Right hindlimb (tissue), 1 donor: ENCODE measurements at regions not wholly inside any gene's neighbourhood (a gene's known extent, or its start where the extent isn't known, plus 50 kb on each side); places are given as distances from the start of the nearest gene placed in this dataset.
"Not testable (repeated sequence)": the region's sequence is repeated elsewhere in the genome, so short reads cannot be mapped to it uniquely, and the experiment has no call there.

ENCODE experiments used
- DNase-seq: peaks from one replicate; pipeline ENCODE4 v3.0.0-alpha.2; 2018

DNA sequence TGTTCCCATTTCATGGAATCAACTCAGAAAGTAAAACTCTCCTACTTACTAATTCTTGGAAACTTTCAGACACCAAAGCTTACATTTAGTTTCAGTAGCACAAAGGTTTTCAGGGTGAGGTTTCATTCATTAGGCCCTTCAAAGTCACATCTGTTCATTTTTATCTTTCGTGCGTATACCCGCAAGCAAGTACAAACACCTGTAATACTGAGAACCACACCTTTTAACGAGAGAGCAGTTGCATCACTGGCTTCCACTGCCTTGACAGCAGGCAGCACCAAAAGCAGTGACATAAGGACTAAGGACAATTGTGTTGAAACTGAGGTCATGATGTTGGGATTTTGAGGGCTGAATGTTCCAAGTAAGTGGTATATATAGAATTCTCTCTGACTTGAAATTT is 60.5 kb downstream of the GOLGA6L22 start:
- not testable (repeated sequence) for DNase-seq

DNA sequence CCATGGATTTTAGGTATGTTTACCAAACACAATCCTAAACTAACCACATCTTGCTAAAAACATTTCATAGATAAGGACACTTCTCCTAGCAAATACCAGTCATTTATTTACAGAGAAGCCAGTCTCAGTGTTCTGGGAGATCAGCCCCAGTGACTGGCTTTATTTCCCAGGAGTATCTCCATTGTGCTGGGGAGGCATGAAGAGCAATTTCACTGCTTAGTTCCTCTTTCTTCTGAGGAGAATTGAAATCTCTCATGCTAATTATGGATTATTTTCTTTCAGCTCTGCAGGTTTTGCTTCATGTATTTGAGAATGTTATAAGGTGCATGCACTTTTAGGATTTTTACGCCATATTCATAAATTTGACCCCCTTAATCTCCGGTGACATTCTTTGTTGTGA is 67.8 kb downstream of the GOLGA6L22 start:
- not testable (repeated sequence) for DNase-seq

DNA sequence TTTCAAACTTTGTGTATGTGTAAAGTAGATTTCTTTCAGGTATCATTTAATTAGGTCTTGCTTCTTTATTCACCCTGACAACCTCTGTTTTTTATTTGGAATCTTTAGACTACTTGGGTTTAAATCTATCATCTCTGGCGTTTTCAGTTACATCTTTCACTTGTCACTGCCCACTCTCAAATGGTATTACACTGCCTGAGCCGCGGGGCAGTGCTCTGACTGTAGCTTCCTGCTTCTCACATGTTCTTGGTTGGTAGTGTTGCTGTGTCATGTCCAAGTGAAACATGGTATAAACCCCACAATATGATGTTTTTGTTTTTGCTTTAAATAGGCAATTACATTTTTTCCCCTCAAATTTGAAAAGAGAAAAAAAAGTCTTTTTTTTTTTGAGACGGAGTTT is 68.3 kb downstream of the GOLGA6L22 start:
- DNase-seq: not testable (repeated sequence)

DNA sequence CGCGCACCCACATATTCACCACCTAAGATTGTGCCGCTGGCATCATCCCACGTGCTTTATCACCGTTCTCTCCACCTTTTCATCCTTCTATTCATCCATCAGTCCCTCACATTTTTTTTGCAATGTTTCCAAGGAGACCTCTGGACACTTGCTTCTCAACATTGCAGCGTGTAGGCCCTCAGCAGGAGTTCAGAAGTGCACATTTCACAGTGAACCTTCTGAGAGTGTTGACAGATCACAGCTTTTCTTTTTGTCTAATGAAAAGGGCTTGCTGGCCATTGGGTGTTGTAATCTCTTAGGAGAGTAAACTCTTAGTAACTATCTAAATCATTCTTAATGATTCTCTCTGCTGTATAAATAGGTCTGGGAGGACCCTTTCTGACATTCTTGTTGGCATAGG is 70.5 kb downstream of the GOLGA6L22 start:
- not testable (repeated sequence) for DNase-seq

DNA sequence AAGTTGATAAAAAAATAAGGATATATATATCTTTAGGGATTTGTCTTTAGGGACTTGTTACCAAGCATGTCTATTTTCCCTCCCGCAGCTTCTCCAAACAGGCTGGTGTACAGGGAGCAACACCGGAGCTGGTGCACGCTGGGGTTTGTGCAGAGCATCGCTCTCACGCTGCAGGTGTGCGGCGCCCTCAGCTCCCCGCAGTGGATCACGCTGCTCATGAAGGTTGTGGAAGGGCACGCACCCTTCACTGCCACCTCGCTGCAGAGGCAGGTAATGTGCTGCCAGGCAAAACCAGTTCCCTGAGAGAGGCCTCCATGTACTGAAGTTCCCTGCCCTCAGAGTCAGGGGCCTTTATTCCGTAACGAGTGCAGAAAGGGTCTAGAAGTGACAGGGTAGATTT is 101.0 kb downstream of the GOLGA6L22 start:
- DNase-seq: not testable (repeated sequence)

DNA sequence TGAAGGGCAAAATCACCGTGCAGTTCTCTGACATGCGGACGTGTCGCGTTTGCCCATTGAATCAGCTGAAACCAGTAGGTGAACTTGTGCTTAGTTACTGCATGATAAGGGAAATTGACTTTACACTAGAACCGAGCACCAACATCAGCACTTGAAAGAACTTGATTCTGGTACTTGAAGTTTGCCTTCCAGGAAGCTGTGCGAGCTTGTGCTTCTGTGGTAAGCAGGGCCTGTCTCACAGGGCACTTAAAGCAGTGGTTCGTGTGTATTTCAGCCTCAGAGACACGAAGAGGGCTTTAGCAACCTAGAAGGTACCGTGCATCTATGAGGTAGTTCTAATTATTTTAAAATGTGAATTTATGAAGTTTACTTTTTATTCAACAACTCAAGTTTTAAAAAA is 103.0 kb downstream of the GOLGA6L22 start:
- DNase-seq: not testable (repeated sequence)

DNA sequence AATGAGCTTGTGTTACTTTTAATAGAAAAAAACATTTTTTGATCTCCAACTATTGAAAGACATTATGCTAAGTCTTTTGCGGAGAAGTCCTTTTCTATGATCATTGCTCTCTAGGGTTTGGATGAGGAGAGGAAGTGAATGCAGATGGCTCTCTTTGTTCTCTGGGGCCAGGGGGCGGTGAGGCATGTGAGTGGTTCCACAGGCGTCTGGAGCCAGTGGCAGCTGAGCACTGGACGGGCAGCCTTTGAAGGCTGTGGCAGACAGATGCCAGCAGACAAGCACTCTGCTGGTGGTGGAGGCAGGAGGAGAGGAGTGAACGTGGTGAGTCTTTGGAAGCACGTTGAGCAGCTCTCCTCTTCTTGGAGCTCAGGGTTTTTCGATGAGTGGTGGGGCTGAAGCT is 107.8 kb downstream of the GOLGA6L22 start:
- not testable (repeated sequence) for DNase-seq

DNA sequence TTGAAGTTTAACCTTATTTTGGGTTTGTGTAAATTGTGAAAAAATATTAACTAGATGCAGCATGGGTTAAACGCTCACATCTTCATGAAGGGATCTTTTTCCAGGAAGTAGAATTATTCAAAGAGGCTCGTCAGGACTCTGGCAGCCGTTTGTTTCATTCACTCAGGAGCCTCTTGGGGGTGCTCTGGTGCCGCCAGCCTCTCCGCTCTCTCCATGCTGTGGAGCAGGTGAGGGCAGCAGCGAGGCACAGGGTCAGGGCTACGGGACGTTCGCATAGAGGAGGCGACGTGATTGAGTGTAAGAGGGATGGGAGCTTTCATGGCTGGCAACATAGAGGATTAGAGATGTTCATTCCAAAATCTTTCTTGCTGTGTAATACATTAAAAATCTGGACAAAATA is 110.8 kb downstream of the GOLGA6L22 start:
- DNase-seq: not testable (repeated sequence)

DNA sequence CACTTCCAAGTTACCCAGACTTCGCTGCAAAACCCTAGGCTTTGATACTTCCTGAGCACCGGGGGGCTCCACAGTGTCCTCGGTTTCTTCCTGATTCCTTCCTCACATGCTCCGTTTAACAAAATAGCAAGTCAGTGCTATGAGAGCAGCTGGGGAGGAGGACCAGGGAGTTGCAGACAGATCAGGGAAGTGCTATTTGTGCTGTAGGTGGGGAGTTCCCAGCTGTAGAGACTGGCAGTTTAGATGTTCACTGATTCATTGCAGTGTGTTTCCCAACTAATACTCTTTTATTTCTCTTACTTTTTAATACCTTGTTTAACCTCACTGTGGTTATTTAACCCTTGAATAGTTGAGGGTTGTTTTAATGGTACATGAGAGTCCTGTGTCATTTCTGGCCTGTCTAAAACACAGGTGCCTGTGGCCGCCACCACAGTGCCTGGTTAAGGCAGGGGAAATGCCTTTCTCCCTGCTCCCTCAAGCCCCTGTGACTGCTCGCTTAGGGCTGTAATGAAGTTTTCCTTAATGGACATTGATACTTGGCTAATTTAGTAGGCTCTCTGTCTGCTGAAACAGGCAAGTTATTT is 113.5 kb downstream of the GOLGA6L22 start:
- not testable (repeated sequence) for DNase-seq

DNA sequence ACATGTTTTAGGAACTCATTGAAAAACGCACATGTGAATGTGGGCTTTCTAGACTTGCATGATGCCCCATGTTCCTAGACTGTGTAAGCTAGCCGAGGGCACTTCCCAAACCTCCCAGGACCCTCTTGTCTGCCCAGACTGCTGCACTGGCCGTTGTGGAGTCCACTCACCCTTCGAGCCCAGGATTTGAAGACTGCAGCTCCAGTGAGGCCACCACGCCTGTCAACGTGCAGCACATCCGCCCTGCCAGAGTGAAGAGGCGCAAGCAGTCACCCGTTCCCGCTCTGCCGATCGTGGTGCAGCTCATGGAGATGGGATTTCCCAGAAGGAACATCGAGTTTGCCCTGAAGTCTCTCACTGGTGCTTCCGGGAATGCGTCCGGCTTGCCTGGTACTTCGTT is 114.1 kb downstream of the GOLGA6L22 start:
- not testable (repeated sequence) for DNase-seq

DNA sequence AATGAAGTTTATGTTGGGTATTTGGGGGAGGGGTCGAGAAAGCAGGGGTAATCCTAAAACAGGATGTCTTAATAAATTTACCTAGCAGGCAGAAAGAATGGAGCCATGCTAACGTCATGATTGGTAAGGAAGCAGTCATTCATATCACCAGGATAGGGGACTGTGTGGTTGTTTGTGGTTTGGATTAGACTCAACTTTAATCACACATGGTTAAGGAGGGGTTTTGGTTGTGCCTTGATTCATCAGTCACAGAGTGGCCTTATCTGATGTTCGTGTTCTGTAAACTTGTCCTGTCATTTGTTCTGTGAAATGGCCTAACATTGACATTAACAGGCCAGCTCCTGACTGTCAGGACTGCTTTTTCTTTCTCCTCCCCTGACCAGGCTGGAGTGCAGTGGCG is 119.1 kb downstream of the GOLGA6L22 start:
- DNase-seq: not testable (repeated sequence)

DNA sequence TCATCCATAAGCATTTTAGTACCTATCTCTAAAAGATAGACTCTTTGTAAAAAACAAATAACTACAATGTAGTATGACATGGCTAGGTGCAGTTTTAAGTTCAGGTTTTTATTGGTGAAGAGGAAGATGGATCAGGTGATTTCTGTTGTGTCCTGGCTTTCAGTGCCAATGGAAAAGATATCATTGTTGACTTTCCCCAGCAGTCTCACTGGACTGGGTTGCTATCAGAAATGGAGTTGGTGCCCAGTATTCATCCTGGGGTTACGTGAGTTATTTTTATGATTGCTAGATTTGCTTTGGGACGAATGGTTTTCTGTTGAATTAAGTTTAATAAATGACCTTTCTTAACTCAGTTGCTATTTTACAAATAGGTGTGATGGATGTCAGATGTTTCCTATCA is 120.5 kb downstream of the GOLGA6L22 start:
- not testable (repeated sequence) for DNase-seq

DNA sequence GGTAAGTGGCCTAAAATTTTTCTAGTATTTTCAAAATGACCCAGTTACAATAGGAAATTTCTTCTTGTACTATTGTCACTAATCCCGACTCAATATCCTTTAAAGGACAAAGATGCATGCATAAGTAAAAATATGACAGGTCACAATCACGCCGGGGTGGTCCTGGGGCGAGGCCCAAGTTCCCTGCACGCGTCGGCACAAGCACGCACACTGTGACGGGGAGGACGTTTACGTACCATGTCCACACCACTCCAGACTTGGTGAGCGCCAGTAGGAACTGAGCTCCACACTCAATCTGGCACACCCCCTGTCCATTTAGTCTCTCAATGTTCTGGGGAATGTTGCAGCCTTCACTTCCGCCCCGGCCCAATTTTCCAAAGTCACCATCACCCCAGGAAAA is 128.7 kb downstream of the GOLGA6L22 start:
- DNase-seq: not testable (repeated sequence)

DNA sequence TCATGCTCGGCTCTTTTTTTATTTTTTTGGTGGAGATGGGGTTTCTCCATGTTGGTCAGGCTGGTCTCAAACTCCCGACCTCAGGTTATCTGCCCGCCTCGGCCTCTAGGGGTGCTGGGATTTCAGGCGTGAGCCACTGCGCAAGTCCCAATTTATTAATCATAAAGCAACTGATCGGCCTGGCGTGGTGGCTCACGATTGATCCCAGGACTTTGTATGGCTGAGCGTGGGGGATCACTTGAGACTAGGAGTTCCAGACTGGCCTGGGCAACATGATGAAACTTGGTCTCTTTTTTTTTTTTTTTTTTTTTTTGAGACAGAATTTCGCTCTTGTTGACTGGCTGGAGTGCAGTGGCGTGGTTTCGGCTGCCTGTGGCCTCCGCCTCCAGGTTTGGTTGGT is 139.8 kb downstream of the GOLGA6L22 start:
- DNase-seq: not testable (repeated sequence)

DNA sequence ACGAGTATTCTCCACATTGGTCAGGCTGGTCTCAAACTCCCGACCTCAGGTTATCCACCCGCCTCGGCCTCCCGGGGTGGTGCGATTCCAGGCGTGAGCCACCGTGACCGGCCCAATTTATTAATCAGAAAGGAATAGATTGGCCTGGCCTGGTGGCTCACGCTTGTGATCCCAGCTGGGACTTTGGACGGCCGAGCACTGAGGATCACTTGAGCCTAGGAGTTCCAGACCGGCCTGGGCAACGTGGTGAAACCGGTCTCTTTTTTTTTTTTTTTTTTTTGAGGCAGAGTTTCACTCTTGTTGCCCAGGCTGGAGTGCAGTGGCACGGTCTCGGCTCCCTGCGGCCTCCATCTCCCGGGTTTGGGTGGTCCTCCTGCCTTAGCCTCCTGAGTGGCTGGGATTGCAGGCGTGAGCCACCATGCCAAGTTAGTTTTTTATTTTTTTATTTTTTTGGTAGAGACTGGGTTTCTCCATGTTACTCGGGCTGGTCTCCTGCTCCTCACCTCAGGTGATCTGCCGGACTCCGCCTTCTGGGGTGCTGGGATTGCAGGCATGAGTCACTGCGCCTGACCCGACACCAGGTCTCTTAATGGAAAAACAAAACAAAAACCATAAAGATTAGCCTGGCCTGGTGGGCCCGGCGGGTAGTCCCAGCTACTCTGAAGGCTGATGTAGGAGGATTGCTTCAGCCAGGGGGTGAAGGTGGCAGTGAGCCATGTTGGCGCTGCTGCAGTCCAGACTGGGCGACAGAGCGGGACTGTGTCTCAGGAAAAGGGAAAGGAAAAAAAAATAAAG is 141.0 kb downstream of the GOLGA6L22 start:
- DNase-seq: not testable (repeated sequence)

DNA sequence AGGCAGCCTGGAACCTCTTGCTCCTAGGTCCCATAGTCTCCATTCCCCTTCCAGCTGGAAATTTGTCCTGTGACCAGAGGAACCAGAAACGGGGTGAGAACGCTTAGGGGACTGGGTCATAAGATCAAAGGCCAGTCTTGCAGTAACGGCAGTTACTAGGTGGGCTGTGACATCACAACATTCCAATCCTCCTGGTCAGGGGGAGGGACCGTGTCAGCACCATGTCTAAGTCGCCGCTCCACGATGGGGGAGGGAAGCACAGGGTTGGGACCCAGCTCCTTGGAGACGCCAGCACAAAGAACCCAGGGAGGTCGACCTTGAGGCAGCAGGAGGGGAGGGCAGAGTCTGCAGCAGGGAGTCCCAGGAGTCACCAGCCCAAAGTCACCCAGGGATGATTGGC is 158.3 kb downstream of the GOLGA6L22 start:
- DNase-seq: not testable (repeated sequence)

DNA sequence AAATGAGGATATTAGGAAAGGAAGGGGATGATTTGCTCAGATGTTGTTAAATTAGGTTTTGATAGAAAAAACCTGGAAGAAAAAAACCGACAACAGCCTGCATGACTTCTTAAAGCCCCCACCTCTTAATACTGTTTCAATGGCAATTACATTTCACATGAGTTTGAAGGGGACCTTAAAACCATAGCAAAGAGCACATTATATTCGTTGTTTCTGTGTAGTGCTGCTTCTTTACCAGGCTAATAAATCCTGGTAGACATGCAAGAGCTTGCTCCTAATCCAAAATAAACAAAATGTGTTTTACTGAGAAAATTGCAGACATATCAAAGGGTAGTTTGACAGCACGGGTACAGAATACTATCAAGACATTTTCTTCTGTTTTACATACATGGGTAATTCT is 154.7 kb upstream of the NIPA1 start:
- DNase-seq: not testable (repeated sequence)

DNA sequence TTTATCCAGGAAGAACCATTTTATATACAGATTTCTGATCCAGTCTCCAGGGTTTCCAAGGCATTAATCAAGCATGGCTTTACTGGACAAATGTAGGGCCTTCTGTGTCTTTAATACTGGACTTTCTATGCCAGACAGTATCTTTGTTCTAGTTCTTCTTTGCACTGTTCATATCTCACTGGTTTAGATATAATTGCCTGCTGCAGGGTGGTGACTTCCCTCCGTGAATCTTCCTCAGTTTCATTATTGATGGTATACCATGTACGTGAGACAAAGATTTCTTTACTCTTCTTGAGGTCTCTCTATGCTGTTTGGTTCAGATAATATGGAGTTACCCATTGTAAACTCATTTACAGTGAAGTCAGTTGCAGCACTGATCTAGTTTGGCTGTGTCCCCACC is 146.5 kb upstream of the NIPA1 start:
- DNase-seq: not testable (repeated sequence)

DNA sequence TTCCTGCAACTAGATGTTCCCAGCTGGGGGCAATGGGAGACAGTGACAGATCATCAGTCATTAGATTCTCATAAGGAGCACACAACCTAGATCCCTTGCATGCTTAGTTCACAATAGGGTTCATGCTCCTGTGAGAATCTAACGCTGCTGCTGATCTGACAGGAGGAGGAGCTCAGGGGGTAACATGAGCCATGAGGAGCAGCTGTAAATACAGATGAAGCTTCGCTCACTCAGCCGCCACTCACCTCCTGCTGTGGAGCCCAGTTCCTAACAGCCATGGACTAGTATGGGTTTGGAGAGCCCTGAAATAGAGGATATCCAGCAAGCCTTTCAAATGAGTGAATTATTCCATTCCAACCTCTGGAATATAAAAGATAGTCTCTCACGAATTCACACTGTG is 137.0 kb upstream of the NIPA1 start:
- not testable (repeated sequence) for DNase-seq

DNA sequence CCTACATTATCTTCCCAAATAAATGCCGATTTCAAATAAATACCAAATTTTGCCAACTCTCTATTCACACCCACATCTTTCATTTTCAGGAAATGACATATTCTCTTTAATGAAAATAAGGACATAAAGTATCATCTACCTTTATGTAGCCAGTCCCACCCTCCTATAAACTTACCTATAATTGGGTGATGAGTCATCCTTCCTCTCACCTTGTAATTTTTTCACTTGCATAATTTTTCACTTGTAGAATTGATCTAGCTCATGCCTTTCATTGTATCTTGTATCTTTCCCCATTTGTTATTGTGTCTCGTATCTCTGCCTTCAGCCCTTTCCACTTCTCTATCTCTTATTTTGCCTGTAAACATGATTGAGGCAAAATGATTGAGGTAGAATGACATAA is 135.3 kb upstream of the NIPA1 start:
- not testable (repeated sequence) for DNase-seq

DNA sequence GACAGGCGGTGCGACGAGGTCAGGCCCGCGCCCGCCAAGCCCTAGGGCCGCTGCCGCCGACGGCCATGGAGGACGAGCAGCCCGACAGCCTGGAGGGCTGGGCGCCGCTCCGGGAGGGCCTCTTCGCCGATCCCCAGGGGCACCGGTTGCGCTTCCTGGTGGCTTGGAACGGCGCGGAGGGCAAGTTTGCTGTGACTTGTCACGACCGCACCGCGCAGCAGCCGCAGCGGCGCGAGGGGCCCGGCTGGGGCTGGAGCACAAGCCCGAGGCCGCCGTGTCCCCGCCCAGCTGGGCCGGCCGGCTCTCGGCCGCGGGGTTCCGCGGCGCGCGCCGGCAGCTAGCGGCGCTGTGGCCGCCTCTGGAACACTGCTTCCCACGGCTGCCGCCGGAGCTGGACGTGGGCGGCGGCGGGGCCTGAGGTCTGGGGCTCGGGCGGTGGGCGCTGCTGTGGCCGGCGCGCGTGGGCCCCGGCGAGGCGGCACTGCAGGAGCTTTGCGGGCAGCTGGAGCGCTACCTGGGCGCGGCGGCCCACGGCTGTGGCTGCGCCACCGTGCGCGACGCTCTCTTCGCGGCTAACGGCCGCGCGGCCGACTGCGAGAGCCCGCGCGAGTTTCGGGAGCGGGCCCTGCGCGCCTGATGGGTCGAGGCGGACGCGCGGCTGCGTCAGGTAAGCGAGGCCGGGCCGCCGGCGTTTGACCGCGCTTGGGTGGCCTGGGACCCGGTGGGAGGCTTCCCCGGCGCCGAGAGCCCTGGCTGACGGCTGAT is 122.0 kb upstream of the NIPA1 start:
- DNase-seq: peak; percentile 64

DNA sequence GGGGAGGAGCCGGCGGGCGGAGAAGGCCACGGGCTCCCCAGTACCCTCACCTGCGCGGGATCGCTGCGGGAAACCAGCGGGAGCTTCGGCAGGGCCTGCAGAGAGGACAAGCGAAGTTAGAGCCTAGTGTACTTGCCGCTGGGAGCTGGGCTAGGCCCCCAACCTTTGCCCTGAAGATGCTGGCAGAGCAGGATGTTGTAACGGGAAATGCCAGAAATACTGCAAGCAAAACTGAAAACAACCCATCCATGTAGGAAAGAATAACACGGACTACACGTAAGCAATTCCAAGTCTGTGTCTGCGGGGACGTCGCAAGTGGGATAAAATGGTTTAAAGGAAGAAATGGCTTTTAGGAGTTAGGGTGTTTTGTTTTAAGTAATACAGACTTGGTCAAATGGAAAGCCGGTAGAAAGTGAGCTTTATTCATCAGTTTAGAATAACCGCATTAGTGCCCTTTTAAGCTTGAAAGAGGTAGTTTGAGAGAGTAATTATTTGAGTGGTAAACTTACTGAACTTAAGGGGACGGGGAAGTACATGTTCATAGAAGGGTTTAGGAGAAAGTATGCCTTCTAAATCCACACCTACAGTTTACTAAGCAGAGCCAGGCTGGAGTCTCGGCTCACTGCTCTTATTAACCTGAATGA is 121.3 kb upstream of the NIPA1 start:
- peak; percentile 45 for DNase-seq

DNA sequence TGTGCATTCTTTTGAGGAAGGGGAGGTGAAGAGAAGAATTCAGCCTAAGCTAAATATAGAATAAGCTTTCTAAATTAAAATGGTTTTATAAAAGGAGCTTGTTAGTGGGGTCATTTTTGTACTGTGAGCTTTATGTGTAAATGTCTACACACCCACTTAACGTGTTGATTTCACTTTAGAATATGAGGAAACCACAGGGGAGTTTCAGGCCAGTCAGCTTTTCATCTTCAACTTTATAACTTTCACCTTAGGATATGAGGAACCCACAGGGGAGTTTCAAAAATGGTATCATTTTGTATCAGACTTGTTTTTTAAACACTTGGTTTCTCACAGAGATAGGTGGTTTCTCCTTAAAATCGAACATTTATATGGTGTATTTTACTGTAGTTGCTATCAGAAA is 120.7 kb upstream of the NIPA1 start:
- DNase-seq: not testable (repeated sequence)
